Hepatocyte (in vitro differentiated cells): ENCODE measurements at regions not wholly inside any gene's neighbourhood (a gene's known extent, or its start where the extent isn't known, plus 50 kb on each side); places are given as distances from the start of the nearest gene placed in this dataset.
"Not testable (repeated sequence)": the region's sequence is repeated elsewhere in the genome, so short reads cannot be mapped to it uniquely, and the experiment has no call there.

Experiments
- EZH2 ChIP-seq: fragments of 200-600 bp; sonication (generic); IDR thresholded peaks from 2 replicates; pipeline ENCODE4 v1.6.1; 2016; ENCODE audit warnings: antibody characterized with exemption, mild to moderate bottlenecking, borderline replicate concordance
- TF ChIP-seq, protein P1 (sequence below): fragments of 200-600 bp; sonication (generic); IDR thresholded peaks from 2 replicates; pipeline ENCODE4 v1.5.1; 2016; ENCODE audit warnings: antibody characterized with exemption, mild to moderate bottlenecking; ENCODE audit not compliant: poor library complexity

DNA sequence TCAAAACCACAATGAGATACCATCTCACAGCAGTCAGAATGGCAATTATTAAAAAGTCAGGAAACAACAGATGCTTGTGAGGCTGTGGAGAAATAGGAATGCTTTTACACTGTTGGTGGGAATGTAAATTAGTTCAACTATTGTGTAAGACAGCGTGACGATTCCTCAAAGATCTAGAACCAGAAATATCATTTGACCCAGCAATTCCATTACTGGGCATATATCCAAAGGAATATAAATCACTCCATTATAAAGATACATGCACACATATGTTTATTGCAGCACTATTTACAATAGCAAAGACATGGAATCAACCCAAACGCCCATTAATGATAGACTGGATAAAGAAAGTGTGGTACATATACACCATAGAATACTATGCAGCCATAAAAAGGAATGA is 50.6 kb upstream of the DNAJC10 start:
- TF ChIP-seq EZH2: not testable (repeated sequence)
- TF ChIP-seq, protein P1, sequence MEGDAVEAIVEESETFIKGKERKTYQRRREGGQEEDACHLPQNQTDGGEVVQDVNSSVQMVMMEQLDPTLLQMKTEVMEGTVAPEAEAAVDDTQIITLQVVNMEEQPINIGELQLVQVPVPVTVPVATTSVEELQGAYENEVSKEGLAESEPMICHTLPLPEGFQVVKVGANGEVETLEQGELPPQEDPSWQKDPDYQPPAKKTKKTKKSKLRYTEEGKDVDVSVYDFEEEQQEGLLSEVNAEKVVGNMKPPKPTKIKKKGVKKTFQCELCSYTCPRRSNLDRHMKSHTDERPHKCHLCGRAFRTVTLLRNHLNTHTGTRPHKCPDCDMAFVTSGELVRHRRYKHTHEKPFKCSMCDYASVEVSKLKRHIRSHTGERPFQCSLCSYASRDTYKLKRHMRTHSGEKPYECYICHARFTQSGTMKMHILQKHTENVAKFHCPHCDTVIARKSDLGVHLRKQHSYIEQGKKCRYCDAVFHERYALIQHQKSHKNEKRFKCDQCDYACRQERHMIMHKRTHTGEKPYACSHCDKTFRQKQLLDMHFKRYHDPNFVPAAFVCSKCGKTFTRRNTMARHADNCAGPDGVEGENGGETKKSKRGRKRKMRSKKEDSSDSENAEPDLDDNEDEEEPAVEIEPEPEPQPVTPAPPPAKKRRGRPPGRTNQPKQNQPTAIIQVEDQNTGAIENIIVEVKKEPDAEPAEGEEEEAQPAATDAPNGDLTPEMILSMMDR: not testable (repeated sequence)
